Lower lobe of right lung (tissue), 2 donors: ENCODE measurements at regions not wholly inside any gene's neighbourhood (a gene's known extent, or its start where the extent isn't known, plus 50 kb on each side); places are given as distances from the start of the nearest gene placed in this dataset.

ENCODE experiments used
- ATAC-seq, 2 donors: fragments of 200-7000 bp; cut with Tn5 transposase; one replicate each; pipeline ENCODE4 v1.9.1; 2020 to 2022; ENCODE audit warnings: mild to moderate bottlenecking in 2 of 2, moderate library complexity in 2 of 2
- DNase-seq: peaks from one replicate; pipeline ENCODE4 v3.0.0-alpha.2; 2020
- H3K27ac ChIP-seq: fragments of 200-600 bp; one replicate; pipeline ENCODE4 v1.8.0; 2022
- H3K27me3 ChIP-seq: fragments of 200-600 bp; one replicate; pipeline ENCODE4 v1.8.0; 2022; ENCODE audit warnings: low read depth
- H3K36me3 ChIP-seq: fragments of 200-600 bp; one replicate; pipeline ENCODE4 v1.8.0; 2022; ENCODE audit warnings: mild to moderate bottlenecking
- H3K4me1 ChIP-seq: fragments of 200-600 bp; one replicate; pipeline ENCODE4 v1.8.0; 2022
- H3K4me3 ChIP-seq: fragments of 200-600 bp; one replicate; pipeline ENCODE4 v1.8.0; 2022; ENCODE audit warnings: mild to moderate bottlenecking
- H3K9me3 ChIP-seq: fragments of 200-600 bp; one replicate; pipeline ENCODE4 v1.8.0; 2022
- CTCF ChIP-seq: fragments of 200-600 bp; IDR thresholded peaks from one replicate; pipeline ENCODE4 v1.8.0; 2022; ENCODE audit warnings: antibody characterized with exemption, mild to moderate bottlenecking
- intact Hi-C: fragments of 100-400 bp; cut with DNase I; formaldehyde crosslinking; loops from one replicate; pipeline ENCODE4 v1.11.0; 2022
- donor health status: DM: no; HTN: yes; CAD: no; lungs with severe emphysema.

- intact Hi-C loops = no loop called here
- ATAC-seq = no peak
- no peaks in the 10 kb centered on the region for H3K36me3 ChIP-seq
- H3K4me3 ChIP-seq = no peak overlapping the region
- DNase-seq = no peak
- H3K27ac ChIP-seq = no peak overlapping the region
- H3K27me3 ChIP-seq = no peaks in the 10 kb centered on the region
- peaks cover 5% of the 10 kb centered on the region for H3K9me3 ChIP-seq
- no peak for TF ChIP-seq CTCF
- H3K4me1 ChIP-seq = no peaks in the 10 kb centered on the region
Observed at GRCh38 chr2:16063955-16064633, 123.7 kb downstream of the MYCN start.

GRCh38 chr2:16063251-16063850, 123.0 kb downstream of the MYCN start:
- H3K27ac ChIP-seq = no peak overlapping the region
- H3K4me3 ChIP-seq = no peak overlapping the region
- intact Hi-C loops = no loop called here
- no peak for ATAC-seq
- peaks cover 5% of the 10 kb centered on the region for H3K9me3 ChIP-seq
- H3K27me3 ChIP-seq = no peaks in the 10 kb centered on the region
- no peaks in the 10 kb centered on the region for H3K36me3 ChIP-seq
- H3K4me1 ChIP-seq = no peaks in the 10 kb centered on the region
- no peak for TF ChIP-seq CTCF
- no peak for DNase-seq

- intact Hi-C loops = no loop called here
- Histone ChIP-seq H3K27me3 (no peaks in the 10 kb centered on the region), H3K27ac (no peak overlapping the region), H3K4me1 (no peaks in the 10 kb centered on the region), H3K4me3 (no peak overlapping the region), H3K9me3 (peaks cover 5% of the 10 kb centered on the region), H3K36me3 (no peaks in the 10 kb centered on the region)
- TF ChIP-seq CTCF = no peak
- no peak for ATAC-seq
- DNase-seq = no peak
Observed at GRCh38 chr2:16062471-16063250, 122.3 kb downstream of the MYCN start.

GRCh38 chr2:16061441-16062217, 121.3 kb downstream of the MYCN start:
- Histone ChIP-seq H3K36me3 (no peaks in the 10 kb centered on the region), H3K27me3 (no peaks in the 10 kb centered on the region), H3K4me3 (no peak overlapping the region), H3K9me3 (peaks cover 5% of the 10 kb centered on the region), H3K27ac (no peak overlapping the region), H3K4me1 (no peaks in the 10 kb centered on the region)
- TF ChIP-seq CTCF = no peak
- ATAC-seq = no peak
- intact Hi-C loops = no loop called here
- no peak for DNase-seq

- H3K9me3 ChIP-seq = peaks cover 5% of the 10 kb centered on the region
- TF ChIP-seq CTCF = no peak
- no peak for DNase-seq
- intact Hi-C loops = no loop called here
- H3K36me3 ChIP-seq = no peaks in the 10 kb centered on the region
- H3K27me3 ChIP-seq = no peaks in the 10 kb centered on the region
- no peak for ATAC-seq
- no peak overlapping the region for H3K27ac ChIP-seq
- H3K4me1 ChIP-seq = peaks cover 2% of the 10 kb centered on the region
- no peak overlapping the region for H3K4me3 ChIP-seq
Observed at GRCh38 chr2:16060936-16061338, 120.6 kb downstream of the MYCN start.
